Amniotic epithelial cell (primary cell): ENCODE measurements at regions not wholly inside any gene's neighbourhood (a gene's known extent, or its start where the extent isn't known, plus 50 kb on each side); places are given as distances from the start of the nearest gene placed in this dataset.

ENCODE experiments used
- DNase-seq: peaks from one replicate; pipeline ENCODE4 v3.0.0-alpha.2; 2010; ENCODE audit warnings: low read depth

DNA sequence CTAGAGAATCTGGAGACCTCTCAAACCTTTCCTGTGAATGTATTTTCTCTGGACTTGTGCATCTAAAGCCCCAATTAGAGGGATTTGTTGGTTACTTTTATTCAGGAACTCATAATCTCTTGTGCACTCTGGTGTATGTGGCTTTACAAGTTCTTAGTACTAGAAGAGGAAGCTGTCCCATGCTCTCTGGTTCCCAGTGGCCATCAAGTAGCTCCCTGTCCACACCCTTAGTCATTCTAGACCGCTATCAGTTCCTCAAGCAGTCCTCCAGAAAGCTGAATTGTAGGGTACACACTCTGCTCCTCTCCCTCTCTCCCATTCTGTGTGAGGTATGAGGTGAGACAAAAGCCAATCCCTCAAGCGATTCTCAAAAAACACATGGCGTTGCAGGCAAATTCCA, 470.3 kb downstream of the PTPRC start:
- DNase-seq = no peak

- no peak for DNase-seq
Observed at GRCh38 chr1:199112365-199112764, 473.5 kb downstream of the PTPRC start.

GRCh38 chr1:199113265-199113869, 474.5 kb downstream of the PTPRC start:
- DNase-seq = peak; percentile 78

GRCh38 chr1:199116488-199116887, 477.6 kb downstream of the PTPRC start:
- no peak for DNase-seq

GRCh38 chr1:199121047-199121446, 482.2 kb downstream of the PTPRC start:
- peak; percentile 66 for DNase-seq

- DNase-seq = no peak
Observed at GRCh38 chr1:199122085-199122484, 483.2 kb downstream of the PTPRC start.

DNA sequence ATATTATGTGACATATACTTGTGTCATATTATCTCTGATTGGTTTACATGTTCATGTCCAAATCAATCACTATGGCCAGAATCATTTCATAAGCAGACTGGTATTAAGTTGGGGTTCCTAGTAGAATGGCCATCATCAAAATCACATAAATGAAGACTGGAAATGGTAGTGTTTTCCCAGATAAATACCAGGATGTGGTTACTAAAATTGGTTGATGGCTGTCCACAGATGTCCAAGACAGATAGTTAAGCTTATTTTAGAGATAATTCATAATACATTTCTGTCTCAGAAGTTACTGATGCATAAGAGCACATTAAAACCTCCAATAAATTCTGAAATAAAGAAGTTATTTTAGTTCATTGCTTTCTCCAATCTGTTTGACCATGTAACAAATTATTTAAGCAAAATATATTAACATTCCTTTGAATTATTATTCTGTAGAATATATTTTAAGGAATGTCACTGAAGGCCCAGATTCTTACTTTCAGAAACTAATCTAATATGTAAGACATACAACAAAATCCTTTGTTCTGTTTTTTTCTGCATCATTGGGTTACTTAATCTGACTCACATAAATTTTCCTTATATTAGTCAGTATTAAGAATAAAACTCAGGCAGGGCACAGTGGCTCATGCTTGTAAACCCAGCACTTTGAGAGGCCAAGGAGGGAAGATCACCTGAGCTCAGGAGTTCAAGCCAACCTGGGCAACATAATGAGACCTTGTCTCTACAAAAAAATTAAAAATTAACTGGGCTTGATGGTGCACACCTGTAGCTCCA, 483.9 kb downstream of the PTPRC start:
- peak; percentile 84 for DNase-seq

DNA sequence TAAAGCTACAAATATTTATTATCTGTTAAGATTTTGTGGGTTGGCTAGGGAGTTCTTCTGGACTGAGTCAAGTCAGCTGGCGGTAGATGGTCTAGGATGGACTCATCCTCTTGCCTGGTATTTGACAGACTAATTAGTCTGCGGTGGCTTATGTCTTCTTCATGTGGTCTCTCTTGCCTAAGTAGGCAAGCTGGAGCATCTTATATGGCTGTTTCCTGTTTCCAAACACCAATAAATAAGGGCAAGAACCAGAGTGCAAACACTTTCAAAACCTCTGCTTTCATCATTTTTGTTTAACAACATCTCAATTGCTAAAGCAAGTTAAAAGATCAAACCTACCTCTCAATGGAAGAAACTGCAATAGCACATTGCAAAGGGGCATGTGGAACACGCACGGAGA, 484.8 kb downstream of the PTPRC start:
- peak; percentile 100 for DNase-seq

GRCh38 chr1:199124351-199124750, 485.5 kb downstream of the PTPRC start:
- peak; percentile 71 for DNase-seq

GRCh38 chr1:199129247-199129646, 490.4 kb downstream of the PTPRC start:
- DNase-seq = peak; percentile 52

DNA sequence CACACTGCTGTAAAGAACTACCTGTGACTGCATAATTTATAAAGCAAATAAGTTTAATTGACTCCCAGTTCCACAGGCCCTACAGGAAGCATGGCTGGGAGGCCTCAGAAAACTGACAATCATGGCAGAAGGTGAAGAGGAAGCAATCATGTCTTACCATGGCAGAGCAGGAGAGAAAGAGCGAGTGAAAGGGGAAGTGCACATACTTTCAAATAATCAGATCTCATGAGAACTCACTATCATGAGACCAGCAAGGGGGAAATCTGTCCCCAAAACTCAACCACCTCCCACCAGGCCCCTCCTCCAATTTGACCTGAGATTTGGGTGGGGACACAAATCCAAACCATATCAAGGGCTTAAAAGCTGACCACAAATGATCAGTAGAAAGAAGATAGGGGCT, 493.2 kb downstream of the PTPRC start:
- DNase-seq = no peak

GRCh38 chr1:199135901-199136300, 497.1 kb downstream of the PTPRC start:
- no peak for DNase-seq

DNA sequence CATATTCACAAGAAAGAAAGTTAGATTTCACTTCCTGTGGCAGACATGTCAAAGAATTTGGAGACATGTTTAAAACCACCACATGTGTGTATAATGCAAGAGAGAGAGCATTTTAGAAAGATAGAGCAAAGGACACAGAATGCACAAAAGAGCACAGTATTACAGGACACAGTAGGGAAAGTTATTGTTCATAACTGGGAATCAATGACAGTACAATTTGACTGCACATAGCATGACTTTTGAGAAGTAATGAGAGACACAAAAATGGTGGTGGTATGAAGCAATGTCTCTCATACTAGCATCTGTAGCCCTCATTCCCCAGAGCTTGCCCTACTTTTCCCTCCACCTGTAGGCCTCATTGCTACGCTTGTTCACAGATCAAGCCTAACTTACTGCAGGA, 499.2 kb downstream of the PTPRC start:
- DNase-seq = no peak

DNA sequence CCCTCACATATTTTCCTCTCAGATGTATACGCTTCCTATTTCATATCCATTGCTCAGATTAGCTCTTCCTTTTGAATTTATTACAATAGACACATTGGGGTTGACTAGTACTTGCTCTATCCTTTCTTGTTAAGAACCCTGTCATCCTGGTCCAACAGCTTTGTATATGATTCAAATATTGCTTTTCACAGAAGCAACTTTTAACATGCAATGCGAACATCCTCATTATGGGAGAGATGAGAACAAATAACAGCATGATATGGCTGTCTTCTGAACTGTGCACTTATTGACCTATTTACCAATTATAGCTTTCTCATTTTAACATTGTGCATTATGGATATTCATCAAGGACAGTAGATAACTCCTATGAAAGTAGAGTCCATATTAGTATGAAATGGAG, 510.8 kb downstream of the PTPRC start:
- no peak for DNase-seq

- no peak for DNase-seq
Observed at GRCh38 chr1:199150756-199151155, 511.9 kb downstream of the PTPRC start.

DNA sequence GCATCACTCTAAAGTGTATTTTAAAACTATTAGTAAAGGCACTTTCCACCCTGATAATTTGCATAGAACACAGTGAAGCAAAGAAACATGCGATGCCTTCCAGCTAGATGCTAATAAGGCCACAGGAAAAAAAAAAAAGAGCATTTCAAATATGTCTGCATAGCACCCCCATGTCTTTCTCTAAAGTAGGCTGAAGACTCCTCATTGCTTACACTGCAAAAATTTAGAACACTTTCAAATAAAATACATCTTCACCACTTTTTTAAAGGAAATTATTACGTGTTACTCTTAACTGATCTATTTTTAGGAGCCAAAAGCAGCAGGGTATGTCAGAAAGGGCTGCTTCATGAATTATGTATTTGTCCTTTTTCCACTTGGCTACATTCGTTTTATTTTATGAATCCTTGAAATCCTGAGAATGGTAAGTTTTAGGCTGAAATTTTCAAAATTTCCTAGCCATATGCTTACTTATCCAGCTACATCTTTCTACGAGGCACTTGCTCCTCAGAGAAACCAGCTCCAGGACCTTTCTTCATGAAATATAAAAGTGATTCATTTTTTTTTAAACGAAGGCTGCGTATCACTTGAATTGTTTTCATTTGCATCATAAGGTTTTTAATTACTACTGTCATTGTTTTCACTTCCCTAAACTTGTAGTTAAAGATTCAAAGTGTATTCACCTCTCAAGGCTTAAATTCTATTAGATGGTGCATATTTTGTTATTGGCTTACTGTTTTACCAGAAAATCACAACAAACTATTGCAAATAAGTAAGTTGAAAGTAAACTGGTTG, 513.0 kb downstream of the PTPRC start:
- DNase-seq = no peak

DNA sequence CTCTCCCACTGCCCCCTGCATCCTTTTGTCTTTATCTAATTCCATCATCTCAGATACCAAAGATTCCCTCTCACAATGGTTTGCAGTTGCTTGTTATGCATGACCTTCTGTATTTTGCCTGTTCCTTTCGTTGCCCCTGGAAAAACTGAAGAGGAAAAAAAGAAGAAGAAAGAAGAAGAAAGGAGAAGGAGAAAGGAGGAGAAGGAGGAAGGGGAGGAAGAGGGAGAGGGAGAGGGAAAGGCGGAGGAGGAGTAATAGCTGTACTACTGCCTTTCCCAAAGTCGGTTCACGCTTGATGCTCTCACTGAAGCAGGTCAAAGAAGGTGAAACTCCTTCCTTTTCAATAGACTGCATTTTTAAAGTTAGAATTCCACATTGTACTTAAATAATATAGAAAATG, 513.8 kb downstream of the PTPRC start:
- no peak for DNase-seq

- DNase-seq = no peak
Observed at GRCh38 chr1:199155166-199156019, 516.6 kb downstream of the PTPRC start.

DNA sequence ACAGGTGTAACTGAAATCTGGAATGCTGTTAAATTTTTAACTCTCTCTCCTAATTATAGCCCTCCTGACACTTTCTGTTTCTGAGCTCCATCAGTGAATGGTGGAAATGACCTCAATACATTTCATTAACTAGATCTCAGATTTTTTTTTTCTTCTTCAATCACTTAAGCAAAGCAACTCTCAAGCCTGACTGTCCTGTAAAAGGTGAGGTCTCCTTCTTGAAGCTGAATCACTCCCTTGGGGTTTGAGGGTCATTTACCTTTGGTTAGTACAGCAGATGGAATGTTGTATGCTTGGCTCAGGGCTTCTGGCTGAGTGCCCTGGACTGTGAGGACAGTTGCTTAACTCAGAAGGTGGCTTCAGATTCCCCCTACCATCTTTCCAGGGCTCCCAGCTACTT, 518.7 kb downstream of the PTPRC start:
- peak; percentile 32 for DNase-seq

DNA sequence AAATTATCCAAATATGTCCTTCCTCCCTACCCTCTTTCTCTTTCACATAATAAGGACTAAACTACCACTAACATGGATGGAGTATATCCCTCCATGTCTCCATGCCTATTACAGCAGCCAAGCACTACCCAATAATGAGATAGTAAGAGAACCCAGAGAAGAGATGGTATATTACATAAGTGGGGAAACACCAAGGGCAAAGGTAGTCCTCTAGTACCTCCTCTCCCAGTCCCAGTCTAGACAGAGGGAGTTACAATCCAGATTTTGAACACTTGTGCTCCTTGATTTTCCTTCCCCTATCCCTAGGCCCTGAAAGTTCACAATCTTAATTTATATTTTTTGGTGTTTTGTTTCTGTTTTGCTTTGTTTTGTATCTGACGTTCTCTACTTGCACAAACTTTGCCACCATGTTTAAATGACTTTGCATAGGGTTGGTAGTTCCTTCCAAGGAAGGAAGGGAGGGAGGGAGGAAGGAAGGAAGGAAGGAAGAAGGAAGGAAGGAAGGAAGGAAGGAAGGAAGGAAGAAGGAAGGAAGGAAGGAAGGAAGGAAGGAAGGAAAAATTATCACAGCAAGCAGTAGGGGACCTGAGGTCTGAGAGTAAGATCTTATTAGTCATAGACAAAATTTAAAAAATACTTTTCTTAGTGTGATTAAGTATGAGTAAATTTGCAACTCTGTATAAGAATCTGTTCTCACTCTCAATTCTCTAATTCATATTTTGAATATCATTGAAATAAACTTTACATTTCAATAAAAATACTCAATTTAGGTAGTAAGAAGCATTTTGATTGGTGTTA, 521.9 kb downstream of the PTPRC start:
- no peak for DNase-seq

DNA sequence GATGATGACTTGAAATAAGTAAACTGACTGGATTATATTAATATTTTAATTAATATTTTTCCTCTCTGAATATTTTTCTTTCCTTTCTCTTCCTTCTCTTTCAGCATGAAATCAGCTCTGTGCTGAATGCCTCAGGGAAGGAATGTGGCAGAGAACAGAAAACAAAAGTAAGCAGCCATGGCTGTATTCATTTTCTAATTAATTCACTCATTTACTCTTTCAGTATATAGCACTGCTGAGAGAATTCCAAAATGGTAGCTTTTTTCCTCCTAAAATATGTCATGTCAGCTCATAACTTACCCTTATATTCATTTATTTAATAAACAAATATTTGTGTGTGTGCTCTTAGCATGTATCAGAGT, 522.5 kb downstream of the PTPRC start:
- no peak for DNase-seq
